HepG2 (cell line): ENCODE measurements at regions not wholly inside any gene's neighbourhood (a gene's known extent, or its start where the extent isn't known, plus 50 kb on each side); places are given as distances from the start of the nearest gene placed in this dataset.

Experiments
- ATAC-seq: fragments of 200-7000 bp; cut with Tn5 transposase; 3 replicates; pipeline ENCODE4 v1.9.1; 2020; ENCODE audit warnings: mild to moderate bottlenecking, moderate library complexity
- BruUV-seq: library from RNA; stranded (reverse); fragments of 400-500 nt; replicated peaks from 2 replicates; lab custom pipeline; 2021; lab: Mats Ljungman, UMichigan
- CTCF ChIA-PET: fragments of 300-600 bp; formaldehyde crosslinking; extraction: SDS; loops from one replicate; lab custom pipeline; 2021; ENCODE audit warnings: low total read pairs, inconsistent platforms, low intra/inter-chr PET ratio; lab: Yijun Ruan, JAX
- POLR2A ChIA-PET: fragments of 350-600 bp; sonication (Branson Sonifier 250); formaldehyde crosslinking; loops from one replicate; lab custom pipeline; 2020; ENCODE audit warnings: antibody characterized with exemption, inconsistent platforms; lab: Yijun Ruan, JAX
- DNase-seq: peaks from one replicate; pipeline ENCODE4 v3.0.0-alpha.2; 2015; ENCODE audit warnings: low spot score
- FAIRE-seq: peaks from 3 replicates; lab custom pipeline; 2011; peaks lifted over from hg19 to GRCh38; lab: Jason Lieb, UNC
- H2AFZ ChIP-seq: one replicate; pipeline ENCODE4 v1.6.1; 2011; ENCODE audit warnings: low read length, inconsistent platforms
- H3K27ac ChIP-seq: fragments of 300-600 bp; 3 replicates; pipeline ENCODE4 v1.8.0; 2011; ENCODE audit warnings: mixed run types, mild to moderate bottlenecking, mixed read lengths, low read length, inconsistent platforms; ENCODE audit not compliant: insufficient read depth; ENCODE audit errors: extremely low read length
- H3K27me3 ChIP-seq, 2 experiments: fragments of 200-600 bp in 1 of 2; 2 replicates in 1 of 2; 3 replicates in 1 of 2; pipeline versions ENCODE4 v1.6.0 to v1.8.0; 2011; ENCODE audit warnings: low read length in 2 of 2, mild to moderate bottlenecking in 2 of 2, moderate library complexity in 2 of 2, inconsistent platforms in 1 of 2; ENCODE audit not compliant: insufficient read depth in 2 of 2, control insufficient read depth in 1 of 2
- H3K36me3 ChIP-seq, 2 experiments: fragments of 200-600 bp in 1 of 2; replicated peaks in 1 of 2; 2 replicates in 1 of 2; 3 replicates in 1 of 2; pipeline versions ENCODE4 v1.5.1 to v1.8.0; 2011; ENCODE audit warnings: low read length in 2 of 2, inconsistent platforms in 1 of 2; ENCODE audit not compliant: insufficient read depth in 2 of 2, control insufficient read depth in 1 of 2
- H3K4me1 ChIP-seq: 2 replicates; pipeline ENCODE4 v1.5.1; 2012; ENCODE audit warnings: low read length, inconsistent platforms; ENCODE audit not compliant: insufficient read depth
- H3K4me2 ChIP-seq: 2 replicates; pipeline ENCODE4 v1.6.0; 2011; ENCODE audit warnings: low read depth, low read length, inconsistent platforms
- H3K4me3 ChIP-seq, 3 experiments: fragments of 200-600 bp in 1 of 3; sonication (generic), shearing (Covaris generic) in 1 of 3; replicated peaks in 1 of 3; 2 replicates each; pipeline ENCODE4 v1.5.1; 2011 to 2016; ENCODE audit warnings: low read length in 3 of 3, inconsistent platforms in 2 of 3, low read depth in 2 of 3, mild to moderate bottlenecking in 2 of 3, control low read depth in 1 of 3, mixed read lengths in 1 of 3; ENCODE audit not compliant: insufficient read depth in 1 of 3
- H3K79me2 ChIP-seq: one replicate; pipeline ENCODE4 v1.6.1; 2011; ENCODE audit warnings: low read length, inconsistent platforms; ENCODE audit not compliant: insufficient read depth
- H3K9ac ChIP-seq: 2 replicates; pipeline ENCODE4 v1.6.0; 2011; ENCODE audit warnings: mild to moderate bottlenecking, low read depth, low read length, inconsistent platforms; ENCODE audit not compliant: insufficient read depth
- H3K9me3 ChIP-seq: 2 replicates; pipeline ENCODE4 v1.5.1; 2012; ENCODE audit warnings: mild to moderate bottlenecking, low read length
- H4K20me1 ChIP-seq: 2 replicates; pipeline ENCODE4 v1.6.0; 2011; ENCODE audit warnings: inconsistent platforms, mild to moderate bottlenecking, low read length, moderate library complexity; ENCODE audit not compliant: insufficient read depth
- BCL6 ChIP-seq: IDR thresholded peaks from 2 replicates; pipeline ENCODE4 v1.6.1; 2016; ENCODE audit warnings: missing genetic modification reagents, missing compliant biosample characterization
- FOSL1 ChIP-seq: sonication (generic); formaldehyde crosslinking; IDR thresholded peaks from 2 replicates; pipeline ENCODE4 v1.9.0; 2021; ENCODE audit warnings: missing genetic modification reagents, borderline replicate concordance
- FOXA3 ChIP-seq: IDR thresholded peaks from 2 replicates; pipeline ENCODE4 v1.6.1; 2016; ENCODE audit warnings: missing genetic modification reagents, missing compliant biosample characterization
- HDAC2 ChIP-seq: sonication (generic); formaldehyde crosslinking; IDR thresholded peaks from 2 replicates; pipeline ENCODE4 v1.4.0; 2020; ENCODE audit warnings: missing genetic modification reagents
- HMGXB3 ChIP-seq: sonication (generic); formaldehyde crosslinking; IDR thresholded peaks from 2 replicates; pipeline ENCODE4 v1.4.0; 2020; ENCODE audit warnings: missing genetic modification reagents, borderline replicate concordance
- PAWR ChIP-seq: sonication (generic); formaldehyde crosslinking; IDR thresholded peaks from 2 replicates; pipeline ENCODE4 v1.4.0; 2020; ENCODE audit warnings: missing genetic modification reagents, mild to moderate bottlenecking, borderline replicate concordance
- RBAK ChIP-seq: sonication (generic); formaldehyde crosslinking; IDR thresholded peaks from 2 replicates; pipeline ENCODE4 v1.5.1; 2020; ENCODE audit warnings: mild to moderate bottlenecking, missing genetic modification reagents
- TEAD3 ChIP-seq: optimal IDR thresholded peaks from 2 replicates; pipeline ENCODE3; 2016; ENCODE audit warnings: borderline replicate concordance
- ZNF558 ChIP-seq: sonication (generic); formaldehyde crosslinking; IDR thresholded peaks from 2 replicates; pipeline ENCODE4 v1.9.0; 2022; ENCODE audit warnings: mild to moderate bottlenecking, missing genetic modification reagents, borderline replicate concordance
- WGBS: methylation state at CpG from one replicate; pipeline ENCODE4 v1.1.6; 2017; ENCODE audit warnings: low lambda C conversion rate; 5-methylcytosine and 5-hydroxymethylcytosine counted together
- in situ Hi-C: cut with HindIII; loops from 2 replicates; pipeline ENCODE4 v1.10.0; 2017; ENCODE audit warnings: low pct_unique_long_range_greater_than_20kb; ENCODE audit not compliant: extremely low pct_ligation_motif_present
- intact Hi-C: fragments of 100-400 bp; cut with micrococcal nuclease; formaldehyde crosslinking; loops from one replicate; pipeline ENCODE4 v1.10.0; 2022; ENCODE audit not compliant: unreplicated experiment
- TF ChIP-seq, protein P1 (sequence below): sonication (generic); formaldehyde crosslinking; IDR thresholded peaks from 2 replicates; pipeline ENCODE4 v1.5.1; 2020; ENCODE audit warnings: mild to moderate bottlenecking, missing genetic modification reagents, borderline replicate concordance
- TF ChIP-seq, protein P2 (sequence below): sonication (generic); formaldehyde crosslinking; IDR thresholded peaks from 2 replicates; pipeline ENCODE4 v1.5.0; 2020; ENCODE audit warnings: missing genetic modification reagents

DNA sequence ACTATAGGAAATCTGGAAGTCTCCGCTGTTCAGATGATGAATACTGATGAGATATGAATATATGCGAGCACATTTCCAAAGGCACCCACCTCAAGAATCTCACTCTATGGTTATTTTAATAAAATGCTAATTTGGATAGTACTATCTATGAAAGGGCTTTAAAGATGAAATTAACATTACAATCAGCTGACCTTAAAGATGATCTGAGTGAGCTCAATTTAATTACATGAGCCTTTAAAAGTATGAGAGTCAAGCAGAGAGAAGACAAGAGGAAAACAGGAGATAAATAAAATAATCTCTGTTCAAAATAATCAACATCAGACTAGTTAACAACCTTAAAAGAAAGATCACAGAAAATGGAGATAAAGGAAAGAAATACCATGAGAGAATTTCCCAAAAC is 474.1 kb upstream of the TUSC1 start (continued):
- TF ChIP-seq, protein P1, sequence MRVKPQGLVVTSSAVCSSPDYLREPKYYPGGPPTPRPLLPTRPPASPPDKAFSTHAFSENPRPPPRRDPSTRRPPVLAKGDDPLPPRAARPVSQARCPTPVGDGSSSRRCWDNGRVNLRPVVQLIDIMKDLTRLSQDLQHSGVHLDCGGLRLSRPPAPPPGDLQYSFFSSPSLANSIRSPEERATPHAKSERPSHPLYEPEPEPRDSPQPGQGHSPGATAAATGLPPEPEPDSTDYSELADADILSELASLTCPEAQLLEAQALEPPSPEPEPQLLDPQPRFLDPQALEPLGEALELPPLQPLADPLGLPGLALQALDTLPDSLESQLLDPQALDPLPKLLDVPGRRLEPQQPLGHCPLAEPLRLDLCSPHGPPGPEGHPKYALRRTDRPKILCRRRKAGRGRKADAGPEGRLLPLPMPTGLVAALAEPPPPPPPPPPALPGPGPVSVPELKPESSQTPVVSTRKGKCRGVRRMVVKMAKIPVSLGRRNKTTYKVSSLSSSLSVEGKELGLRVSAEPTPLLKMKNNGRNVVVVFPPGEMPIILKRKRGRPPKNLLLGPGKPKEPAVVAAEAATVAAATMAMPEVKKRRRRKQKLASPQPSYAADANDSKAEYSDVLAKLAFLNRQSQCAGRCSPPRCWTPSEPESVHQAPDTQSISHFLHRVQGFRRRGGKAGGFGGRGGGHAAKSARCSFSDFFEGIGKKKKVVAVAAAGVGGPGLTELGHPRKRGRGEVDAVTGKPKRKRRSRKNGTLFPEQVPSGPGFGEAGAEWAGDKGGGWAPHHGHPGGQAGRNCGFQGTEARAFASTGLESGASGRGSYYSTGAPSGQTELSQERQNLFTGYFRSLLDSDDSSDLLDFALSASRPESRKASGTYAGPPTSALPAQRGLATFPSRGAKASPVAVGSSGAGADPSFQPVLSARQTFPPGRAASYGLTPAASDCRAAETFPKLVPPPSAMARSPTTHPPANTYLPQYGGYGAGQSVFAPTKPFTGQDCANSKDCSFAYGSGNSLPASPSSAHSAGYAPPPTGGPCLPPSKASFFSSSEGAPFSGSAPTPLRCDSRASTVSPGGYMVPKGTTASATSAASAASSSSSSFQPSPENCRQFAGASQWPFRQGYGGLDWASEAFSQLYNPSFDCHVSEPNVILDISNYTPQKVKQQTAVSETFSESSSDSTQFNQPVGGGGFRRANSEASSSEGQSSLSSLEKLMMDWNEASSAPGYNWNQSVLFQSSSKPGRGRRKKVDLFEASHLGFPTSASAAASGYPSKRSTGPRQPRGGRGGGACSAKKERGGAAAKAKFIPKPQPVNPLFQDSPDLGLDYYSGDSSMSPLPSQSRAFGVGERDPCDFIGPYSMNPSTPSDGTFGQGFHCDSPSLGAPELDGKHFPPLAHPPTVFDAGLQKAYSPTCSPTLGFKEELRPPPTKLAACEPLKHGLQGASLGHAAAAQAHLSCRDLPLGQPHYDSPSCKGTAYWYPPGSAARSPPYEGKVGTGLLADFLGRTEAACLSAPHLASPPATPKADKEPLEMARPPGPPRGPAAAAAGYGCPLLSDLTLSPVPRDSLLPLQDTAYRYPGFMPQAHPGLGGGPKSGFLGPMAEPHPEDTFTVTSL (CRISPR knock-in tag), result no peak

GRCh38 chr9:26148128-26148527 is 469.9 kb upstream of the TUSC1 start:
- in situ Hi-C loops, result no loop called here
- no peak for ATAC-seq
- intact Hi-C loops, result no loop called here
- H2AFZ ChIP-seq, result no peak overlapping the region
- no peak for DNase-seq
- CTCF ChIA-PET, result no interaction called here
- POLR2A ChIA-PET, result no interaction called here
- no peak overlapping the region for H3K4me3 ChIP-seq
- no peaks in the 10 kb centered on the region for H4K20me1 ChIP-seq
- FAIRE-seq, result no peak
- WGBS, result 1% methylated on average over 2 of the region's 2 CpGs
- no peaks in the 10 kb centered on the region for H3K36me3 ChIP-seq
- H3K27ac ChIP-seq, result no peak overlapping the region
- H3K79me2 ChIP-seq, result no peaks in the 10 kb centered on the region
- no peak for TF ChIP-seq PAWR
- no peak for TF ChIP-seq RBAK (CRISPR knock-in tag)
- TF ChIP-seq, protein P2, sequence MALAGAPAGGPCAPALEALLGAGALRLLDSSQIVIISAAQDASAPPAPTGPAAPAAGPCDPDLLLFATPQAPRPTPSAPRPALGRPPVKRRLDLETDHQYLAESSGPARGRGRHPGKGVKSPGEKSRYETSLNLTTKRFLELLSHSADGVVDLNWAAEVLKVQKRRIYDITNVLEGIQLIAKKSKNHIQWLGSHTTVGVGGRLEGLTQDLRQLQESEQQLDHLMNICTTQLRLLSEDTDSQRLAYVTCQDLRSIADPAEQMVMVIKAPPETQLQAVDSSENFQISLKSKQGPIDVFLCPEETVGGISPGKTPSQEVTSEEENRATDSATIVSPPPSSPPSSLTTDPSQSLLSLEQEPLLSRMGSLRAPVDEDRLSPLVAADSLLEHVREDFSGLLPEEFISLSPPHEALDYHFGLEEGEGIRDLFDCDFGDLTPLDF (CRISPR knock-in tag), result no peak
- no peak for TF ChIP-seq HDAC2 (CRISPR knock-in tag)
- no peak for TF ChIP-seq ZNF558 (CRISPR knock-in tag)
- TF ChIP-seq HMGXB3 (CRISPR knock-in tag), result no peak
- TF ChIP-seq FOXA3 (CRISPR knock-in tag), result no peak
- TF ChIP-seq TEAD3 (CRISPR knock-in tag), result no peak
- TF ChIP-seq FOSL1 (CRISPR knock-in tag), result no peak
- no peak for TF ChIP-seq BCL6 (CRISPR knock-in tag)
- TF ChIP-seq, all 625 proteins: peak for 0
- Histone ChIP-seq H3K4me2 (no peak overlapping the region), H3K4me1 (no peaks in the 10 kb centered on the region), H3K9me3 (no peaks in the 10 kb centered on the region), H3K9ac (no peak overlapping the region), H3K27me3 (no peaks in the 10 kb centered on the region)
- no TSS peak for BruUV-seq
